HG02870 (cell line): ENCODE measurements at regions not wholly inside any gene's neighbourhood (a gene's known extent, or its start where the extent isn't known, plus 50 kb on each side); places are given as distances from the start of the nearest gene placed in this dataset.
"Not testable (repeated sequence)": the region's sequence is repeated elsewhere in the genome, so short reads cannot be mapped to it uniquely, and the experiment has no call there.

Experiments used
- ATAC-seq: cut with Tn5 transposase; IDR thresholded peaks from one replicate; pipeline ENCODE4 v1.9.1; 2021; ENCODE audit warnings: mild to moderate bottlenecking, moderate library complexity; ENCODE audit not compliant: unreplicated experiment

DNA sequence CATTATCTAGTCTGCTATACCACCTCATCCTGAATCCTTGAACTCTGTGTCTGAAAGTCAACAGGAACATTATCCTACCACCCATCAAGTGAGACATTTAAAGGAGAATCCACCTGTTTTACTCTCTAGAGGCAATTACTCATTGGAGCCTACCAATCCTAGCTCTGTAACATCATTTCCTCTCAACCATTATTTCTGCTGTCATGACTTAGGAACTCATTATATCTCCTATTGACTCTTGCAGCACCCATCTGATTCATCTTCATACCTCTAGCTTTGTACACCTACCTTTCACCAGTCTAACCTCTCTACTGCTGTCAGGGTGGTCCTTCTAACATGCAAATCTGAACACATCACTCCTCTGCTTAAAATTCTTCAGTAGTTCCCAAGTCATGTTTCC lies 481.5 kb downstream of the NFIB start:
- ATAC-seq, result no peak

DNA sequence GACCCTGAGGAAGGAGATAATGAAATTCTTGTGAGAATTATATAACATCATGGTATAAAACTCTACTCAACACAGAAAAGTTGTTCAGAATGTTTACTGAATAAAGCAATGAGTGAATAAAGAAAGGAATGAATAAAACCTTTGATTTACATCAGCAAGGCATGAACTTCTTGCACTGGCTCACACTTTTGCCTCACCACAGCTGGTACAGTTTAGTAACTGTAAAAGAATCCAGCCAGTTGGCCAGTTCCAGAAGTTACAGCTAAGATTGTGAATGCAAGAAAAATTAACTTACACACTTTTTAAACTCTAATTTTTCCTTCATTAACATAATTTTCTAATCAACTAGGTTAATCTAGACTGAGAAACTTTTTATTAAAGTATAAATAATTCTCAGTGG lies 490.9 kb downstream of the NFIB start:
- no peak for ATAC-seq

DNA sequence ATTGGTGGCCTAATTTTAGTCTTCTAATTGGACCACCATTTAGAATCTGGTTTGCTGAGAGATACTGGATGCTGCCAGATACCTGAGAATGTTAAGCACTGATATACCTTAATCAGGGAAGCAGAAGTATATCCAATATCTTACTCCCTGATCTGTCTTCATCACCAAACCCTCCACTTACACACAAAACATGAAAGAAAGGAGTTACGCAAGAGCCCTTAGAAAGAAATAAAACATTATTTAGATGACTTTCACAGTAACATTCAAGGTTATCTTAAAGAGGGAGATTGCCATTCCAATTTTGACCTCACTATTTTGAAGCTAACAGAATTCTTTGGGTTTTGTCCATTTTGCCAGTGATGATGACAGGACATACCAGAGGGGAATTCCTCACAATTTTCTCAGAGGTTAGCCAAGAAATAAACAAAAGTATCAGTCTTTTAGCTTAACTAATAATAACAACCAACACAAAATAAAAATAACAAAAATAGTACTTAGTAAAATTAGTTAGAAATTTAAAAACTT lies 496.1 kb downstream of the NFIB start:
- ATAC-seq, result no peak

DNA sequence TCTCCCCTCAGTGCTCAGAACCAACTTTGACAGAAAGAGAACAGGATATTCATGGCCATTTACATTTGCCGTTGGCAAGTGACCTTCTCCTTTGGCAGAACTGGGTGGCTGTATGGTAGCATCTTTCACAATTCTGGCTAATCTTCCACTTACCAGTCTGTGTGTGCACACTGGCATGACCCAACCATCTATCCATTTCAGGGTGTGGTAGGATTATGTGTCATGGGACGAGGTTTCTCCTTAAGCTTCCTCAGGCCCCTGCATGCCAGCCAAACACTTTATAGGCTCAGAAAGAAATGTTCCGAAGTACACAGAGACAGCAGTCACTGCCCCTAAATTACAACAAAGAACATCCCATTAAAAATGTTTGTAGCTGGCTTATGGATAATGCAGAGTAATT lies 497.1 kb downstream of the NFIB start:
- no peak for ATAC-seq

DNA sequence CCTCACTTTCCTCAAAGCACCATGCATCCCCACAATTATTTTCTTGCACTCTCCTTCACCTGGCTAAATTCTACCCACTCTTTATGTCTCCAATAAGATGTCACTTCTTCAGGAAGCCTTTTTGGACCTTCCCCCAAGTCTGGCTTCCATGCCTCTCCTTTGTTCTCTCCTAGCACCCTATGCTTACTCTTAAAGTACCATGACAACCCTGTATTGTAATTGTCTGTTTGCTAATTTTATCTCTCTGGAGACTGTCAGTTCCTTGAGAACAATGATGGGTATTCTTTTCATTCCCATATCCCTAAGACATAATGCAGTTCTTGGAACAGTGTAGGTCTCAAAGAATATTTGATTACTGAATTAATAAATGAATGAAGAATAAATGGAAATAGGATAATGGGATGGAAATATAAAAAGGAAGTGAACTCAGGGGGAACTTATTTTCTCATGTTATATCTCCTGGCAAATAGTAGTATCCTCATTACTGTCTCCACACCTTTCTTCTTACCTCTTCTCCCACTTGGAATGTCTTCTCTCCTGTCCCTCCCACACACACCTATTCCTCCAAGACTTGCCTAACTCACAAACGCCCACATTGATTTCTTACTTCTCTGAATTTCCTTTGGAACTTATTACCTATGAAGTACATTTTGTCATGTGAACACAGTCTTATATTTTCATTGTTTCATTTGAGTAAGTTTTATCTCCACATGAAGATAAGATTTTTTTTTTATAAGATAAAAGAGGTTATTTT lies 499.1 kb downstream of the NFIB start:
- ATAC-seq, result no peak

DNA sequence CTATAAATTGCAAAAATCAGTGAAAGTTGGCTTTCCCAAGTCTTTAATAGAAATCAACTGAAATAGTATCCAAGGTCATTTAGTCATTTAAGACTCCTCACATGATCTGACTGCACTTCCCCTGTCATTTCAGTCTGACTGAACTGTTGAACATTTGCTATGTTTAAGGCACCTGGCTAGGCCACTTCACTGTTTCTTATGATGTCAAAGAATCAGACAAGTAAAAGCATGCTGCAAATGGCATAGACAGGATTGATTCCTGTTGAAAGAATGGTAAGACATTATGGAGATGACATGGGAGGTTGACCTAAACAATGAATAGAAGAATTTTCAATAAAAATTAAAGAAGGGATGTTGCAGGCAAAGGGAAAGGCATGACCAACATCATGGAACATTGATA lies 502.1 kb downstream of the NFIB start:
- ATAC-seq, result no peak

DNA sequence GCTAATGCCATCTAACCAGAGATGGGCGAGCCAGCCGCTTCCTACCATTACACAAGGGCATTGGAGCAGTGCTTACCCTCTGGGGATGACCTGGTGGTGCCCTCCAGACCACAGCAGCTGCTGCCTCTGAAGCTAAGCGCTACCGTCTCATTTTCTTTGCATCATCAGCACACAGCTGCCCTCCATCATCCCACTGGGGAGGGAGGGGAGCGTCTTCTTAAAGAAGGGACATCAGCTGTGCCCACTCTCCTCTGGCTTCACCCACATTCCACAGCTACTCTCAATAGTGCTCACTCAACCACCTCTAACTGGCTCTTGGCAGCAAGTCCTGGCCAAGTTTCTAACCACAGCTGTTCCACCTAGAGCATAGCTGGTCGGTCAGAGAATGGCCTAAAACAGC lies 503.4 kb downstream of the NFIB start:
- ATAC-seq, result no peak

DNA sequence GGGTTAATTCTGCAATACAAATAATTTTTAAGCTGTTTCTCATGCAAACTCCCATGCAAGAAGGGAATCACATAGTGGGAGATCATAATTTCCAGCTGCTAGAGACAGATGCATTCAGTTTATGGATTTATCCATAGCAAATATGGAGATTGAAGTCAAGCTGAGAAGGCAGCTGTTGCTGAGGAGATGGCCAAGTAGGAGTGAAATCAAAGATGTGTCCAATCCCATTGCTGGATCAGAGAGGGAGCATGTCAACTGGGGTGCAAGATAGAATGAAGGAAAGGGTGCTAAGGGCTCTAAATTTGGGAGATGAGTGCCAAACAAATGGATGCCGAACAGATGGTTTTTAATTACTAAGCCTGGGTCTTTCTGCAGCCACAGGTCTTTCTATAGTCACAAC lies 504.5 kb downstream of the NFIB start:
- ATAC-seq, result no peak

DNA sequence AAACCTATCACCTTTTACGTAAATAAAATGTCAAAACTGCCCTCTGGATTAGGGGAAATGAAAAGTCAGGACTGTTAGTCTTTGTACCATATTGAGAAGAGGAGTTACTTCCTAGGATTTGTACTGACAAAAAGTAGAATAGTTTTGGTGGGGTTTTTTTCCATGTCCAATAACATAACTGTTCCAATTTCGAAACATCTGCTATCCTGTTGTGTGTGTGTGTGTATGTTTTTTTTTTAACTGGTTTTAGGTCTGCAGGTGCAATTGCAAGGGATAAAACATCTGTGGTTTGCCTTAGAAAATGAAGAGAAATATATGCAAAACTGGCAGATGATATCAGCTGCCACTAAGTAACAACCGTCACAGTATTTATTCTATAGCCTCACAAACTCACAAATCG lies 506.8 kb downstream of the NFIB start:
- no peak for ATAC-seq

DNA sequence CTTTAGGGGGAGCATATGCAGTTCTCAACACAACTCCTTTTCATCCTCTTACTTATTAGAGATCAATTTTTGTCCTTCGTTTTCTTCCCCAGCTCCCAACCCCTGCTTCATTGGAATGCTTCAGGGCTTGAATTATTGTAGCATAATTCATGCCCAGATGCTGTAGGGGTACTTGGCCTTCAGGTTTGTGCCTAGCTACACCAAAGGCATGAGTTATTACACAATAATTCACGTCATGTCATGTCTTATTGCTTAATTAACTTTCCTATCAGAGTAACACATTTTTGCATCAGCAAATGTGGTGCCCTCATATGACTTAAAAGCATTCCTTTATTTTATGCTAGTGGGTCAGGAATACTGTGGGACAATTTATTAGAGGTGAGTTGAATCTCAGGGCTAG lies 507.2 kb downstream of the NFIB start:
- ATAC-seq, result no peak

DNA sequence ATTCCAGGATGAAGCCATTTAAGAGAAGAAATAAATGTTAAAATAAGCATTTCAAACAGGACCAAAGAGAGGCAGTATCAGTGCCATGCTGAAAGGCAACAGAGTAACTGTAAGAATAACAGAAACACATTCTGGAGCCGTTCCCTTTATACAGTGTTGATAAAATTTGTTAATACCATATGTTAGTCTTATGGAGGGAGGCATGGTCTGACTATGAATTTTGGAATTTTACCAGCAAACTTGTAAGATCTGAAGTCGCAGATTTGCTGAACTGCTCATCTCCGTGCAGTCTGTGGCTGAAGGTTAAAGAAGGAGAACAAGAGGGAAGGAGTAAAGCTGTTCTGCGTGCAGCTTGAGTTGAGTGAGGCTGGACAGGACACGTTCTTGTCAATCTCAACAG lies 508.4 kb downstream of the NFIB start:
- no peak for ATAC-seq

DNA sequence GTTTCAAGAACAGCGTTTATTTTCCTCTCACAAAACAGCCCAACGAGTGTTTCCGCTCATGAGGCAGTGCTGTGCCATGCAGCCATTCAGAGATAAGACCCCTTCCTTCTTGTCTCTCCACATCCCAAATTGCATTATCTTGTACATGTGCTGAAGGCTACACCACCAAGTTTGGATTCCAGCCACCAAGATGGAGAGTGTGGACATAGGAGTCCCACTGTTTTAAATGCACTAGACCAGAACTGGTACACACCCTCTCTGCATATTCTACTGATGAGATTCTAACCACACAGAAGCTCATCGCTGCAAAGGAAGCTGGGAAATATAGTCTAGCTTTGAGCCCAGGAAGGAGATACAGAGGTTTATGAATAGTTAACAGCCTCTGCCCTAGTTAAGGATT lies 509.4 kb downstream of the NFIB start:
- no peak for ATAC-seq

DNA sequence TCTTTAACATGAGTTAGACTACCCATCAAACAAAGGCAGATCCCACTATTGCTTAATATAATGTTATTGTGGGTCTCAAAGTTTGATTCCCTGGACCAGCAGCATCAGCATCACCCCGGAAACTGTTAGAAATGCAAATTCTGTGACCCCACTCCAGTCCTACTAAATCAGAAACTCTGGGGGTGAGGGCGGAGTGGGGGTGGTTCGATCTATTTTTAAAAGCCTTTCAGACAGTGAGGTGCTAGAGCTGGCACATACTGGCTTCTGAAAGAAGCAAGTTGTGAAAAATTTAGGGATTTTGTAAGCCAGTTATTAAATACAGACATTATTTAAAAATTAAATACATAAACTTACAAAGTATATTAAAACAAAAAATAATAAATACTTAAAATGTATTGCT lies 513.2 kb downstream of the NFIB start:
- no peak for ATAC-seq

DNA sequence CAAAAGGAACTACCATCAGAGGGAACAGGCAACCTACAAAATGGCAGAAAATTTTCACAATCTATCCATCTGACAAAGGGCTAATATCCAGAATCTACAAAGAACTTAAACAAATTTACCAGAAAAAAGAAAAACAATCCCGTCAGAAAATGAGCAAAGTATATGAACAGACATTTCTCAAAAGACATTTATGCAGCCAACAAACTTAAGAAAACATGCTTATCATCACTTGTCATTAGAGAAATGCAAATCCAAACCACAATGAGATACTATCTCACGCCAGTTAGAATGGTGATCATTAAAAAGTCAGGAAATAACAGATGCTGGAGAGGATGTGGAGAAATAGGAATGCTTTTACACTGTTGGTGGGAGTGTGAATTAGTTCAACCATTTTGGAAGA lies 516.2 kb downstream of the NFIB start:
- not testable (repeated sequence) for ATAC-seq

DNA sequence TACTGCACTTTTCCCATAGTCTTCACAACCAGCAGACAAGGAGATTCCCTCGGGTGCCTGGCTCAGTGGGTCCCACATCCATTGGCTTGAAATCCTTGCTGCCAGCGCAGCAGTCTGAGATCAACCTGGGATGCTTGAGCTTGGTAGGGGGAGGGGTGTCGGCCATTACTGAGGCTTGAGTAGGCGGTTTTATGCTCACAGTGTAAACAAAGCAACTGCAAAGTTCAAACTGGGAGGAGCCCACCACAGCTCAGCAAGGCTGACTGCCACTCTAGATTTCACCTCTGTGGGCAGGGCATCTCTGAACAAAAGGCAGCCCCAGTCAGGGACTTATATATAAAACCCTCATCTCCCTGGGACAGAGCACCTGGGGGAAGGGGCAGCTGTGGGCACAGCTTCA lies 512.3 kb upstream of the MPDZ start:
- no peak for ATAC-seq

DNA sequence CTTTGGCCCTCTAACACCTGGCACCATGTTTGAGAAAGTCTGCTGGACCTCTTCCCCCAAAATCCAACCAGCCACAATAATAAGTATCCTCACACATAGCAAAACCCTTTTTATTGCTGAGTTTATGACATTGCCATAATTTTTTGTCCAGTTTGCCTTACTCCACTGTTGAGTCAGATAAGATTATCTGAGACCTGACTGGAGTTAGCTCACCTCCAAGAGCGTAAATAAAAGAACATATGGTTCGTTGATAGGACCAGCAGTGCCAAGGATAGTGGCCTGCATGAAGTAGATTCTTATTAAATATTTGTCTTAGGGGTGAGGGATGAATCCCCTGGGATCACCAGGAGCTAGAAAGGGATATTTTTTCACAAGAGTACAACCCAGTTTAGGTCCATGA lies 510.6 kb upstream of the MPDZ start:
- no peak for ATAC-seq

DNA sequence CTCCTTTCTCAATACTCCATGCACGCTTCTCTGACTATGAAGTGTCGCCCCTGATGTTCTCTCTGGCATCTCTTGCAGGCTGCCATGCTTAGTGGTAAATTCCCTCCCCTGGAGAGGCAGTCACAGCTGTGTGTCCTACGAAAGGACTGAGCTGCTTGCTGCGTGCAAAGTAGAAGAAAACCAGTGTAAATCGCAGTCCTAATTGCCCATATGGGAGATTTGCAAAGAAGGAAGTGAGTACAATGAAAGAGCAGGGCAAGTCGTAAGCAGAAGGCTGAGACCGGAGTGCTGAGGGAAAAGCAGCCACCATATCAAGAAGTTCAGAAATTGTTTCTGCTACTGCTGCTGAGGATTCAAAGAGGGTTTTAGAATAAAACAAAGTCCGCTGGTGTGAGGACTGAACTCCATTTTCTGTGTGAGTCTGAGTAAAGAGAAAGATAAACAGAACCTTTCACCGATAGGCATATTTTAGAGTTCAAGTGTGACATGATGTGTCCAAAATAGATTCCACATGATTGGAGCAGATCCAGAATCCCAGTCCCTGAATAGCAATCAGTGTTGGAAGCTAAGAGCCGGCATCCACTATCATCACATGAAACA lies 507.8 kb upstream of the MPDZ start:
- ATAC-seq, result no peak

DNA sequence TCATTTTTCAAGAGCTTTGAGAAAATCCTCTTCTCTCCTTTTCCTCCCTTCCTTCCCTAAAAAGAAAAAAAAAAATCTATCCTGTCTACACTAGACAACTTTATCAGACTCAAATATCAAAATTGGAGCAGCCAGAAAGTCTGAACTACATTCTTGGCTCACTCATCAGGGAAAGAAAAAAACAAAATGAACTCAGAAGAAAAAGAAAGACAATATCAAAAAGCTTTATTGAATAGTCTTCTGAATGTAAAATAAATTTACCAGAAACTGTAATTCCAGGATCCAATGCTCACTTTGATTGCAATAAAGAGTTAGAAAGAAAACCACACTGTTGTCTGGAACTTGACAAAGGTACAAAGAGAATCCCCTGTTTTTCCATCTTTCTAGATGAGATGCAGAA lies 507.2 kb upstream of the MPDZ start:
- no peak for ATAC-seq

DNA sequence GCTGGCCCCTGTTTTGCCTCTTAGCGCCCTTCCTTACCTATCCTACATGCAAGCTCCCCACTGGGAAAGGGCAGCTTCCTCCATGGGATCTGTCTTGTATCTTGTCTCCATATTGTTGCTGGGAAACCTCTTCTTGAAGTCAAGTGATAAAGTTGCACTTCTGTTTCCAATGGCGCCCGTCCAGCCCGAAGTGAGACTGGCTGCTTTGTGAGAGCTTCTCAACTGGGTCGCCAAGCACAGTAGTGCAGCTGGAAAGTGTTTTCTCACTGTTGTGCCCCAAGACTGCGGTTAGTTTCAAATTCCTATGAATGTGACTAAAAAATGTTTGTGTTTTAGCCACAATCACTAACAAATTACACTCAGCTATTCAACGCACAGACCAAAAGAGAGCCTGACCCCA lies 506.6 kb upstream of the MPDZ start:
- ATAC-seq, result no peak

DNA sequence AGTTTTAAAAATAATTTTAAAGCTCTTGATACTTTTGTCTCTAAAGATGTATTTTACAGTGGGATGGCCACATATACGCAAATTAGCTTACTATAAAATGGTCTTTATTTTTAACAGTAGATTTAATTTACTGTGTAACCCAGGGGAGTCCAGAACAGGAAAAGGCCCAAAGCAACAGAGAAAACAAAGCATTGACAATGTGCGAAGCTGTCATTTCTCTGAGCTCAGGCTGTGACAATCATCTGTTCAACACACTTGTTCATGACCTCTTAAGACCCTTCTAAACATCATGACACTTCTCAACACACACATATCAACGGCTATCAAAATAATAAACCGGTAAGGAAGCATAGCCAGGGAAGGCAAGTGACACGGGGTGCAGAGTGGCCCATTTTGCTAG lies 499.6 kb upstream of the MPDZ start:
- no peak for ATAC-seq

DNA sequence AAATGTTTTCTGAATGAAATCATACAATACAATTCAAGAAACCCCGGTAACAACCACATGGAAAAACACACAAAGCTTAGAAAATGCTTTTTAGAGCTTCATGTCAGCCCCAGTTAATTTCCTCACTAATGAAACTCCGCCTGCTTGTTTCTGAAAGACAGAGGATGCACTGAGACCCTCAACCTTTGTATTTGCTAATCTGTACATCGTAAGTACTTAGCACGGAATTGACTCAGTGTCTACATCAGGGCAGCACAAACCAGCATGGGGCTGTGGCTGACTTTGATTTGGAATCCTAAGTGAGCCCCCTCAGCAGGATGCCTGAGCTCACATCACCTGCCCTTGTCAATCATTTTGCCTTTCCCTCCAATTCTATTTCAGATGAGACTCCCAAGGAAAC lies 499.1 kb upstream of the MPDZ start:
- ATAC-seq, result no peak

DNA sequence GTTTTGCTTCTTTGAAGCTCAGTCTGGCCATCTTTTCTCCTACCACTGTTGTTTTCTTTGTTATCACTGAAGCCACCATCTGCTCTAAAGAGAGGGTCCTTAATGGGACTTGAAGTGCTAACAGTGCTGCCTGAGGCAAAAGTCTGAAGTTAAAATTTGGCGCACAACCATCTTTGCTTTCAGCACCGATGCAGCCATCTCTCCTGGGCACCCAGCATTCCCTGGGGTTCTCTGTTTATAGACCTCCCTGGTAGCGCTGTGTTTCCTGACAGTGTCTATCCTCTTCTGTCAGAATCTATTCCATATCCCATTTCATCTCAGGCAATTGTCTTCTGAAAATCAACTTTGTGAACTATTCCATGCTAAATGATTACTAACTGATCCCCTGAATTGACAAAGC lies 491.5 kb upstream of the MPDZ start:
- ATAC-seq, result no peak

DNA sequence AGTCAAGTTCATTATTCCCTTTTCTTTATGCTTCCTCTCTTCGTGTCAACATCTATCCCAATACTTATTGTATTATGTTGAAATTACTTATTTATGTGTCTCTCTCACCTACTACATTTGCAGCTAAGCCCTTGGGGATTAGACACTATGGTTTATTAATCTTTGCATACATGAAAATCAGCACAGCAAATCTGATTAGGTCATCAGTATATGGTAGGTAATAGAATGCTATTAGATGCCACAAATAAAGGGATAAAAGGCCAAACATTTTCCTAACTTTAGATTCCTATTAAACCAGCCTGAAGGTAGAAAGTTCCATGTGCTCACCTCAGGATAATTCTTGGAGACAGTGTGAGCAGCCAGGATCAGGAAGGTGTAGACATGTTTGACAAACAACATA lies 490.1 kb upstream of the MPDZ start:
- no peak for ATAC-seq
